ENCODE measurements at regions not wholly inside any gene's neighbourhood (a gene's known extent, or its start where the extent isn't known, plus 50 kb on each side); places are given as distances from the start of the nearest gene placed in this dataset.

GRCh38 chr7:130950741-130951140 is 216.7 kb upstream of the KLF14 start:
- no peak for TF ChIP-seq TRIM28 (IDR thresholded peaks at IDR 0.05; ENCODE audit: borderline replicate concordance, low read length)
- TF ChIP-seq ZNF292 (tag by site-specific recombination; IDR thresholded peaks at IDR 0.05; ENCODE audit: borderline replicate concordance, low read depth) = no peak
- TF ChIP-seq ZNF692 (tag by site-specific recombination; IDR thresholded peaks at IDR 0.05) = no peak
- no peak for TF ChIP-seq ZNF585B (tag by site-specific recombination; IDR thresholded peaks at IDR 0.05)
- no peak for TF ChIP-seq OSR2 (tag by site-specific recombination; IDR thresholded peaks at IDR 0.05)
- TF ChIP-seq ZNF596 (tag by site-specific recombination; IDR thresholded peaks at IDR 0.05) = no peak
- TF ChIP-seq KLF16 (tag by site-specific recombination; IDR thresholded peaks at IDR 0.05) = no peak
- TF ChIP-seq ZNF148 (tag by site-specific recombination; IDR thresholded peaks at IDR 0.05; ENCODE audit: borderline replicate concordance) = no peak
- TF ChIP-seq SP3 (tag by site-specific recombination; IDR thresholded peaks at IDR 0.05) = no peak
- TF ChIP-seq PRDM4 (tag by site-specific recombination; IDR thresholded peaks at IDR 0.05) = no peak
- no peak for TF ChIP-seq ZNF449 (tag by site-specific recombination; IDR thresholded peaks at IDR 0.05)
- no peak for TF ChIP-seq ZNF473 (tag by site-specific recombination; IDR thresholded peaks at IDR 0.05)
- no peak for TF ChIP-seq MZF1 (tag by site-specific recombination; IDR thresholded peaks at IDR 0.05; ENCODE audit: borderline replicate concordance)
- TF ChIP-seq ZBTB7A (tag by site-specific recombination; IDR thresholded peaks at IDR 0.05; ENCODE audit: low read depth) = no peak
- no peak for TF ChIP-seq ZBTB20 (tag by site-specific recombination; IDR thresholded peaks at IDR 0.05)
- no peak for TF ChIP-seq ZBTB48 (tag by site-specific recombination; IDR thresholded peaks at IDR 0.05)
- no peak for TF ChIP-seq ZNF660 (tag by site-specific recombination; IDR thresholded peaks at IDR 0.05)
- TF ChIP-seq ZNF311 (tag by site-specific recombination; IDR thresholded peaks at IDR 0.05; ENCODE audit: borderline replicate concordance) = no peak
- TF ChIP-seq REST (tag by site-specific recombination; IDR thresholded peaks at IDR 0.05) = no peak
- TF ChIP-seq ZNF133 (tag by site-specific recombination; IDR thresholded peaks at IDR 0.05) = no peak

More at GRCh38 chr7:130950741-130951140, 216.7 kb upstream of the KLF14 start:
- Histone ChIP-seq H3K27ac (ENCODE audit: extremely low read depth, low read depth, low read length) (no peak overlapping the region), H3K4me3 (ENCODE audit: low read depth, low read length) (no peak overlapping the region), H3K36me3 (ENCODE audit: control insufficient read depth in 2 of 2, insufficient read depth in 1 of 2, low read length in 2 of 2) (no peaks in the 10 kb centered on the region), H3K9me3 (ENCODE audit: control insufficient read depth, insufficient read depth, low read depth, low read length) (no peaks in the 10 kb centered on the region), H3K4me1 (ENCODE audit: control insufficient read depth, insufficient read depth, low read length) (0 out of 2 replicates have a peak, but pooled peaks cover 2% of the 10 kb centered on the region)
- ChIA-PET POLR2A (no interaction called here), CTCF (interaction anchor here (0.7 kb wide), 1 partner anchor 65 kb away, joined by 3 read pairs; no protein-coding TSS in a partner anchor)

Measured in HEK293 (cell line).